Epithelial cell of esophagus (primary cell): ENCODE measurements at regions not wholly inside any gene's neighbourhood (a gene's known extent, or its start where the extent isn't known, plus 50 kb on each side); places are given as distances from the start of the nearest gene placed in this dataset.

Experiments
- DNase-seq: peaks from one replicate; pipeline ENCODE4 v3.0.0; 2010; ENCODE audit warnings: low read depth
- H3K4me3 ChIP-seq: 2 replicates; pipeline ENCODE4 v1.5.1; 2011; ENCODE audit warnings: mild to moderate bottlenecking, low read length, control low read depth
- CTCF ChIP-seq: IDR thresholded peaks from 2 replicates; pipeline ENCODE4 v1.5.1; 2011; ENCODE audit warnings: low read depth, mild to moderate bottlenecking, low read length, control low read depth, inconsistent platforms; ENCODE audit not compliant: insufficient read depth; ENCODE audit errors: missing control alignments

GRCh38 chr10:108082596-108082995 lies 918.1 kb upstream of the SORCS1 start:
- no peak for TF ChIP-seq CTCF
- no peak for DNase-seq
- no peak overlapping the region for H3K4me3 ChIP-seq

- TF ChIP-seq CTCF = no peak
- H3K4me3 ChIP-seq = no peak overlapping the region
- no peak for DNase-seq
These were observed 913.8 kb upstream of the SORCS1 start for GRCh38 chr10:108078263-108078662.

- no peak for TF ChIP-seq CTCF
- no peak for DNase-seq
- H3K4me3 ChIP-seq = no peak overlapping the region
These were observed 908.0 kb upstream of the SORCS1 start for GRCh38 chr10:108072466-108072865.

GRCh38 chr10:108070789-108071188 lies 906.3 kb upstream of the SORCS1 start:
- H3K4me3 ChIP-seq = no peak overlapping the region
- DNase-seq = no peak
- no peak for TF ChIP-seq CTCF

GRCh38 chr10:108069096-108069495 lies 904.6 kb upstream of the SORCS1 start:
- DNase-seq = no peak
- no peak for TF ChIP-seq CTCF
- no peak overlapping the region for H3K4me3 ChIP-seq

- no peak overlapping the region for H3K4me3 ChIP-seq
- DNase-seq = no peak
- TF ChIP-seq CTCF = no peak
These were observed 900.3 kb upstream of the SORCS1 start for GRCh38 chr10:108064746-108065260.

GRCh38 chr10:108060246-108060645 lies 895.7 kb upstream of the SORCS1 start:
- DNase-seq = peak; percentile 64
- H3K4me3 ChIP-seq = no peak overlapping the region

More at GRCh38 chr10:108060246-108060645, 895.7 kb upstream of the SORCS1 start:
- no peak for TF ChIP-seq CTCF
